CD14-positive monocyte (primary cell): ENCODE measurements at regions not wholly inside any gene's neighbourhood (a gene's known extent, or its start where the extent isn't known, plus 50 kb on each side); places are given as distances from the start of the nearest gene placed in this dataset.

Source experiments
- DNase-seq, 3 donors: peaks; one replicate each; pipeline ENCODE4 v3.0.0-alpha.2; 2011 to 2022
- H2AFZ ChIP-seq: 2 replicates; pipeline ENCODE4 v1.6.0; 2012; ENCODE audit warnings: mild to moderate bottlenecking, low read depth, low read length, inconsistent platforms; ENCODE audit not compliant: insufficient read depth, poor library complexity, severe bottlenecking
- H3K27ac ChIP-seq, 2 donors: 1 replicate in 1 of 2; 2 replicates in 1 of 2; pipeline ENCODE4 v1.5.1; 2012 to 2013; ENCODE audit warnings: low read length in 2 of 2, control low read depth in 1 of 2, inconsistent platforms in 1 of 2, low read depth in 1 of 2, mild to moderate bottlenecking in 1 of 2
- H3K27me3 ChIP-seq, 2 donors: one replicate each; pipeline versions ENCODE4 v1.6.0 to v1.6.1; 2011 to 2013; ENCODE audit warnings: low read length in 2 of 2; ENCODE audit not compliant: control insufficient read depth in 2 of 2, insufficient read depth in 2 of 2
- H3K36me3 ChIP-seq, 2 donors: replicated peaks in 1 of 2; 1 replicate in 1 of 2; 2 replicates in 1 of 2; pipeline versions ENCODE4 v1.5.1 to v1.6.1; 2012 to 2013; ENCODE audit warnings: low read length in 2 of 2, control low read depth in 1 of 2, inconsistent platforms in 1 of 2, mild to moderate bottlenecking in 1 of 2; ENCODE audit not compliant: insufficient read depth in 2 of 2, control insufficient read depth in 1 of 2
- H3K4me1 ChIP-seq, 2 donors: 1 replicate in 1 of 2; 2 replicates in 1 of 2; pipeline versions ENCODE4 v1.5.1 to v1.6.1; 2012 to 2013; ENCODE audit warnings: low read length in 2 of 2, control low read depth in 1 of 2, inconsistent platforms in 1 of 2, mild to moderate bottlenecking in 1 of 2, moderate library complexity in 1 of 2; ENCODE audit not compliant: insufficient read depth in 2 of 2, control insufficient read depth in 1 of 2
- H3K4me2 ChIP-seq: replicated peaks from 2 replicates; pipeline ENCODE3; 2012; ENCODE audit warnings: low read length, moderate library complexity, mild to moderate bottlenecking; ENCODE audit not compliant: poor library complexity, severe bottlenecking; ENCODE audit errors: extremely low read depth
- H3K4me3 ChIP-seq, 3 experiments: fragments of 200-600 bp in 1 of 3; sonication (generic) in 1 of 3; replicated peaks in 1 of 3; 1 replicate in 2 of 3; 2 replicates in 1 of 3; pipeline ENCODE4 v1.5.1; 2011 to 2013; ENCODE audit warnings: low read length in 3 of 3, mild to moderate bottlenecking in 3 of 3, control low read depth in 2 of 3, low read depth in 2 of 3, inconsistent platforms in 1 of 3, moderate library complexity in 1 of 3
- H3K79me2 ChIP-seq: 2 replicates; pipeline ENCODE4 v1.6.0; 2012; ENCODE audit warnings: mild to moderate bottlenecking, control low read depth, inconsistent platforms, low read length, moderate library complexity; ENCODE audit not compliant: insufficient read depth
- H3K9ac ChIP-seq: 2 replicates; pipeline ENCODE4 v1.6.0; 2017; ENCODE audit warnings: low read length, mild to moderate bottlenecking; ENCODE audit not compliant: insufficient read depth, poor library complexity, severe bottlenecking
- H3K9me3 ChIP-seq, 2 donors: replicated peaks in 1 of 2; 1 replicate in 1 of 2; 2 replicates in 1 of 2; pipeline versions ENCODE4 v1.5.1 to v1.6.1; 2012 to 2013; ENCODE audit warnings: low read length in 2 of 2, control low read depth in 1 of 2; ENCODE audit not compliant: control insufficient read depth in 1 of 2, insufficient read depth in 1 of 2
- H4K20me1 ChIP-seq: 2 replicates; pipeline ENCODE4 v1.6.0; 2012; ENCODE audit warnings: mild to moderate bottlenecking, low read length, control low read depth, moderate library complexity; ENCODE audit not compliant: insufficient read depth
- H3K27ac Mint-ChIP-seq, 7 donors: one replicate each; pipeline ENCODE4 v1.8.0; 2020; ENCODE audit warnings: mild to moderate bottlenecking in 7 of 7, mixed read lengths in 7 of 7, moderate library complexity in 6 of 7, inconsistent platforms in 2 of 7
- H3K27me3 Mint-ChIP-seq, 3 donors: one replicate each; pipeline ENCODE4 v1.8.0; 2021 to 2022; ENCODE audit warnings: low read depth in 3 of 3, mild to moderate bottlenecking in 3 of 3, mixed read lengths in 3 of 3, moderate library complexity in 3 of 3, inconsistent platforms in 1 of 3
- H3K36me3 Mint-ChIP-seq, 2 donors: one replicate each; pipeline ENCODE4 v1.8.0; 2020; ENCODE audit warnings: mixed read lengths in 2 of 2, inconsistent platforms in 1 of 2, mild to moderate bottlenecking in 1 of 2
- H3K4me1 Mint-ChIP-seq: one replicate; pipeline ENCODE4 v1.8.0; 2020; ENCODE audit warnings: mild to moderate bottlenecking, mixed read lengths
- H3K4me3 Mint-ChIP-seq, 2 donors: one replicate each; pipeline ENCODE4 v1.8.0; 2020; ENCODE audit warnings: mild to moderate bottlenecking in 2 of 2, mixed read lengths in 2 of 2, moderate library complexity in 1 of 2
- H3K9me3 Mint-ChIP-seq, 7 donors: one replicate each; pipeline ENCODE4 v1.8.0; 2020 to 2022; ENCODE audit warnings: mixed read lengths in 7 of 7, mild to moderate bottlenecking in 6 of 7, moderate library complexity in 6 of 7, inconsistent platforms in 2 of 7
- WGBS: methylation state at CpG from one replicate; pipeline ENCODE4 v1.1.5; 2013; ENCODE audit warnings: missing lambda C conversion rate; ENCODE audit not compliant: insufficient coverage; 5-methylcytosine and 5-hydroxymethylcytosine counted together
- intact Hi-C, 2 donors: fragments of 100-400 bp; cut with micrococcal nuclease; formaldehyde crosslinking; loops; one replicate each; pipeline versions ENCODE4 v1.15.0 to v1.15.1; 2023
- TF ChIP-seq, protein P1 (sequence below): fragments of 200-600 bp; IDR thresholded peaks from one replicate; pipeline ENCODE4 v1.8.0; 2022; ENCODE audit warnings: antibody characterized with exemption, mild to moderate bottlenecking

DNA sequence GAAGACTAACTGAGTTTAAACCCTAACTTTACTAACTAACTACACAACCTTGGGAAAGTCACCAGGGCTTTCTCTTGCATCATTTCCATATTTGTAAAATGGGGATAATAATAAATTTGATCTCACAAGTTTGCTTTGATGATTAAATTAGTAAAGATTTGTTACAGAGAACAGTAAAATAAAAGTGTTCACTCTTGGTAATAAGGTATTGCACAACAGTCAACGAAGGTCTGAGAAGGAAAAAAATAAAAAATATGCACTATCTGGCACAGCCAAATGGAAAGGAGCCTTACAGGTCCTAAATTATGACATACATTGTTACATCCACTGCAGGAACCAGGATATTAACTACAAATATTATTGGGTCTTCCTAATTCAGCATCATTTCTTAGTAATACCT, 160.0 kb upstream of the TMEM161B start:
- TF ChIP-seq, protein P1, sequence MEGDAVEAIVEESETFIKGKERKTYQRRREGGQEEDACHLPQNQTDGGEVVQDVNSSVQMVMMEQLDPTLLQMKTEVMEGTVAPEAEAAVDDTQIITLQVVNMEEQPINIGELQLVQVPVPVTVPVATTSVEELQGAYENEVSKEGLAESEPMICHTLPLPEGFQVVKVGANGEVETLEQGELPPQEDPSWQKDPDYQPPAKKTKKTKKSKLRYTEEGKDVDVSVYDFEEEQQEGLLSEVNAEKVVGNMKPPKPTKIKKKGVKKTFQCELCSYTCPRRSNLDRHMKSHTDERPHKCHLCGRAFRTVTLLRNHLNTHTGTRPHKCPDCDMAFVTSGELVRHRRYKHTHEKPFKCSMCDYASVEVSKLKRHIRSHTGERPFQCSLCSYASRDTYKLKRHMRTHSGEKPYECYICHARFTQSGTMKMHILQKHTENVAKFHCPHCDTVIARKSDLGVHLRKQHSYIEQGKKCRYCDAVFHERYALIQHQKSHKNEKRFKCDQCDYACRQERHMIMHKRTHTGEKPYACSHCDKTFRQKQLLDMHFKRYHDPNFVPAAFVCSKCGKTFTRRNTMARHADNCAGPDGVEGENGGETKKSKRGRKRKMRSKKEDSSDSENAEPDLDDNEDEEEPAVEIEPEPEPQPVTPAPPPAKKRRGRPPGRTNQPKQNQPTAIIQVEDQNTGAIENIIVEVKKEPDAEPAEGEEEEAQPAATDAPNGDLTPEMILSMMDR, result no peak
- Histone ChIP-seq H2AFZ (no peak overlapping the region), H3K27me3 (no peaks in the 10 kb centered on the region), H3K9me3 (peaks cover 9 to 12% of the 10 kb centered on the region in 2 donors), H3K79me2 (no peaks in the 10 kb centered on the region), H3K4me2 (no peak overlapping the region), H4K20me1 (no peaks in the 10 kb centered on the region), H3K4me3 (no peak overlapping the region), H3K27ac (no peak overlapping the region), H3K36me3 (no peaks in the 10 kb centered on the region), H3K9ac (no peak overlapping the region), H3K4me1 (no peaks in the 10 kb centered on the region)
- Mint-ChIP-seq H3K4me1 (no peaks in the 10 kb centered on the region), H3K36me3 (no peaks in the 10 kb centered on the region), H3K4me3 (no peak overlapping the region), H3K27me3 (peaks cover 0 to 1% (median 0%) of the 10 kb centered on the region in 3 donors), H3K9me3 (peaks cover 3 to 15% (median 6%) of the 10 kb centered on the region in 7 donors), H3K27ac (no peak overlapping the region)
- WGBS, result no CpG with 5 or more reads among the region's 1 CpG
- intact Hi-C loops, result no loop called here
- no peak for DNase-seq

DNA sequence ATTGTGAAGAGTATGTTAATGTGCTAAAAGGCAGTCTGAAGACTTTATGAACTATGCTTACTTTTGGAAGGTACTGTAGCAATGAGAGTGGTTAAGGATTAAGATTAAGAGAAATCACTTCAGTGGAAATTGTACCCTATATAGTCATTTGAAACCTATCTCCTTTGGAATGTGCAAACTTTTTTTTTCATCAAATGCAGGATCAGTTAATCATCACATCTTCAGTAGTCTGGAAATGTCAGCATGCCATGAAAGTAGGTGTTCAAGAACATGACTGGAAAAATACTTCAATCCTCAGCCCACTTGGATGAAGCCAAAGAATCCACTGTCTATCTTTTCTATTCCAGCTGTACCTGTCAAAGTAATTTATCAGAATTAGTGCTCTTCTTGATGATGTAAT, 157.8 kb upstream of the TMEM161B start:
- Mint-ChIP-seq H3K9me3 (peaks cover 3 to 13% (median 7%) of the 10 kb centered on the region in 7 donors), H3K36me3 (no peaks in the 10 kb centered on the region), H3K27me3 (peaks cover 0 to 1% (median 0%) of the 10 kb centered on the region in 3 donors), H3K27ac (no peak overlapping the region), H3K4me1 (no peaks in the 10 kb centered on the region), H3K4me3 (no peak overlapping the region)
- intact Hi-C loops, result no loop called here
- no peak overlapping the region for H2AFZ ChIP-seq
- no peaks in the 10 kb centered on the region for H3K36me3 ChIP-seq
- no peaks in the 10 kb centered on the region for H3K79me2 ChIP-seq
- H3K4me2 ChIP-seq, result no peak overlapping the region
- H3K27me3 ChIP-seq, result no peaks in the 10 kb centered on the region
- no peak overlapping the region for H3K27ac ChIP-seq
- H3K4me3 ChIP-seq, result no peak overlapping the region
- H3K4me1 ChIP-seq, result no peaks in the 10 kb centered on the region
- H4K20me1 ChIP-seq, result no peaks in the 10 kb centered on the region
- no peak overlapping the region for H3K9ac ChIP-seq
- peaks cover 9 to 12% of the 10 kb centered on the region in 2 donors for H3K9me3 ChIP-seq
- no peak for DNase-seq
- TF ChIP-seq, protein P1, result no peak
